ENCODE measurements at regions not wholly inside any gene's neighbourhood (a gene's known extent, or its start where the extent isn't known, plus 50 kb on each side); places are given as distances from the start of the nearest gene placed in this dataset.

DNA sequence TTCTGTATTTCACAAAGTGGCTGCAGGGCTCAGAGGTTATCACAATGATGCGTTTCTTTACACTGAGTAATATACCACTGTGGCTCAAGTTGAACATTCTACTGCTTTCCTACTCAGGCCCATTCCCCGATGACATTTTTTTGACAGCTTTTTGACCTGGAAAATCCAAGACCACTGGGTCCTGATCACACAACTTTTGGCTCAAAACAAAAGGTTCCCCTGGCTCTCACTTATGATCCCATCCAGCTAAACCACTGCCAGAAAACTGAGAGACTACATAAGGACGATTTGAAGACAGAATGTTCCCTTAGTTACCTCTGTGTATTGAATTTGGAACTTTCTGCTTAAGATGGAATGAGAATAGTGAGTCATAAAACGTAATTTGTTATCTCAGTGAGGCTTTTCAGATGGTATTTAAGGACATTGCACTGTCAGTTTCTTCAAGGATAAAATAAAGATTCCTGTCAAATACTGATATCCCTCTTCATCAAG is 78.0 kb upstream of the FBXL7 start:
- Histone ChIP-seq H3K9ac (no peak overlapping the region), H4K20me1 (ENCODE audit: insufficient read depth) (no peaks in the 10 kb centered on the region), H3K9me2 (no peaks in the 10 kb centered on the region), H3K4me1 (ENCODE audit: control insufficient read depth in 1 of 2, insufficient read depth in 2 of 2, low read depth in 1 of 2, low read length in 1 of 2) (no peaks in the 10 kb centered on the region), H2AFZ (ENCODE audit: low read depth) (no peak overlapping the region), H3K4me2 (no peak overlapping the region), H3K27me3 (ENCODE audit: insufficient read depth) (no peaks in the 10 kb centered on the region), H3K36me3 (replicated peaks in 1 of 2; ENCODE audit: control insufficient read depth in 1 of 2, insufficient read depth in 2 of 2, low read length in 1 of 2) (no peaks in the 10 kb centered on the region), H3K27ac (ENCODE audit: low read depth in 2 of 2, low read length in 1 of 2) (no peak overlapping the region), H3K79me2 (ENCODE audit: insufficient read depth) (no peaks in the 10 kb centered on the region), H3F3A (replicated peaks; ENCODE audit: insufficient read depth) (no peaks in the 10 kb centered on the region), H3K4me3 (ENCODE audit: low read depth in 2 of 2, low read length in 1 of 2) (no peak overlapping the region), H3K9me3 (no peaks in the 10 kb centered on the region)
- WGBS (ENCODE audit: low lambda C conversion rate): 31% methylated on average over 4 of the region's 4 CpGs
- POLR2A ChIA-PET: no interaction called here
- CTCF ChIA-PET: no interaction called here
- TF ChIP-seq GATA2 (CRISPR knock-in tag; IDR thresholded peaks at IDR 0.05) (no peak), FOXM1 (IDR thresholded peaks at IDR 0.05; ENCODE audit: low read depth) (no peak)
- DNase-seq: no peak

DNA sequence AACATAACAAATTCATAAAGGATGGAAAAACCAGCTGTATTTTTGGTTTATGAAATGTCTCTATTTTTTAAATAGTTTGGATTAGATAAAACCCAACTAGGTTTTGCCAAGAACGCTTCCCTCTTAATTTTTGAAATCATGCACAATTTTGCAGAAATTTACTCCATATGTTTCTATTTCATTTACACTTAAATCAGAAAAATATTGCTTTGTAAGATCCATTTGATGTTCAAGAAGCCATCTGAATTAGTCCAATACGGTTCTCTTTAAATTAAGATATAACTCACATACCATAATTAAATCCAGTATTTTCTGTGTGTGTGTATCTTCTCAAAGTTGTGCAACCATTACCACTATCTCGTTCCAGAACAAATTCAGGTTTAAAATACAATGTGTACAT is 78.6 kb upstream of the FBXL7 start:
- Histone ChIP-seq H3K9me3 (no peaks in the 10 kb centered on the region), H3K4me2 (no peak overlapping the region), H4K20me1 (ENCODE audit: insufficient read depth) (no peaks in the 10 kb centered on the region), H3K36me3 (replicated peaks in 1 of 2; ENCODE audit: control insufficient read depth in 1 of 2, insufficient read depth in 2 of 2, low read length in 1 of 2) (no peaks in the 10 kb centered on the region), H3K27ac (ENCODE audit: low read depth in 2 of 2, low read length in 1 of 2) (no peak overlapping the region), H3K9me2 (no peaks in the 10 kb centered on the region), H3K9ac (no peak overlapping the region), H3K79me2 (ENCODE audit: insufficient read depth) (no peaks in the 10 kb centered on the region), H2AFZ (ENCODE audit: low read depth) (no peak overlapping the region), H3K4me3 (ENCODE audit: low read depth in 2 of 2, low read length in 1 of 2) (no peak overlapping the region), H3K4me1 (ENCODE audit: control insufficient read depth in 1 of 2, insufficient read depth in 2 of 2, low read depth in 1 of 2, low read length in 1 of 2) (no peaks in the 10 kb centered on the region), H3K27me3 (ENCODE audit: insufficient read depth) (no peaks in the 10 kb centered on the region), H3F3A (replicated peaks; ENCODE audit: insufficient read depth) (no peaks in the 10 kb centered on the region)
- ChIA-PET CTCF (no interaction called here), POLR2A (no interaction called here)
- DNase-seq: no peak
- 30% methylated on average over 3 of the region's 3 CpGs for WGBS (ENCODE audit: low lambda C conversion rate)
- TF ChIP-seq, protein P1, sequence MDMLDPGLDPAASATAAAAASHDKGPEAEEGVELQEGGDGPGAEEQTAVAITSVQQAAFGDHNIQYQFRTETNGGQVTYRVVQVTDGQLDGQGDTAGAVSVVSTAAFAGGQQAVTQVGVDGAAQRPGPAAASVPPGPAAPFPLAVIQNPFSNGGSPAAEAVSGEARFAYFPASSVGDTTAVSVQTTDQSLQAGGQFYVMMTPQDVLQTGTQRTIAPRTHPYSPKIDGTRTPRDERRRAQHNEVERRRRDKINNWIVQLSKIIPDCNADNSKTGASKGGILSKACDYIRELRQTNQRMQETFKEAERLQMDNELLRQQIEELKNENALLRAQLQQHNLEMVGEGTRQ (IDR thresholded peaks at IDR 0.05; ENCODE audit: borderline replicate concordance, low read depth, low read length): no peak
- TF ChIP-seq RXRA (IDR thresholded peaks at IDR 0.05; ENCODE audit: borderline replicate concordance, low read depth) (no peak), NRF1 (IDR thresholded peaks at IDR 0.05; ENCODE audit: low read depth, low read length) (no peak), CHD2 (IDR thresholded peaks at IDR 0.05; ENCODE audit: low read length, partially characterized antibody) (no peak), TAF1 (IDR thresholded peaks at IDR 0.05; ENCODE audit: borderline replicate concordance, low read depth, low read length) (no peak), RFX5 (IDR thresholded peaks at IDR 0.05; ENCODE audit: low read length) (no peak), POLR2AphosphoS5 (IDR thresholded peaks at IDR 0.05; ENCODE audit: low read depth, low read length) (no peak), ELF1 (IDR thresholded peaks at IDR 0.05) (no peak), GABPA (IDR thresholded peaks at IDR 0.05; ENCODE audit: low read depth) (no peak), NFIC (IDR thresholded peaks at IDR 0.05; ENCODE audit: borderline replicate concordance) (no peak), FOXJ3 (CRISPR knock-in tag; IDR thresholded peaks at IDR 0.05) (no peak), SIN3A (IDR thresholded peaks at IDR 0.05; ENCODE audit: borderline replicate concordance, low read depth, low read length) (no peak), RCOR1 (IDR thresholded peaks at IDR 0.05; ENCODE audit: low read length) (no peak), EZH2phosphoT487 (IDR thresholded peaks at IDR 0.05; ENCODE audit: borderline replicate concordance, low read depth) (no peak), TCF12 (IDR thresholded peaks at IDR 0.05) (no peak)
- TF ChIP-seq, protein P2, sequence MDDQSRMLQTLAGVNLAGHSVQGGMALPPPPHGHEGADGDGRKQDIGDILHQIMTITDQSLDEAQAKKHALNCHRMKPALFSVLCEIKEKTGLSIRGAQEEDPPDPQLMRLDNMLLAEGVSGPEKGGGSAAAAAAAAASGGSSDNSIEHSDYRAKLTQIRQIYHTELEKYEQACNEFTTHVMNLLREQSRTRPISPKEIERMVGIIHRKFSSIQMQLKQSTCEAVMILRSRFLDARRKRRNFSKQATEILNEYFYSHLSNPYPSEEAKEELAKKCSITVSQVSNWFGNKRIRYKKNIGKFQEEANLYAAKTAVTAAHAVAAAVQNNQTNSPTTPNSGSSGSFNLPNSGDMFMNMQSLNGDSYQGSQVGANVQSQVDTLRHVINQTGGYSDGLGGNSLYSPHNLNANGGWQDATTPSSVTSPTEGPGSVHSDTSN (IDR thresholded peaks at IDR 0.05): no peak
- TF ChIP-seq, protein P3, sequence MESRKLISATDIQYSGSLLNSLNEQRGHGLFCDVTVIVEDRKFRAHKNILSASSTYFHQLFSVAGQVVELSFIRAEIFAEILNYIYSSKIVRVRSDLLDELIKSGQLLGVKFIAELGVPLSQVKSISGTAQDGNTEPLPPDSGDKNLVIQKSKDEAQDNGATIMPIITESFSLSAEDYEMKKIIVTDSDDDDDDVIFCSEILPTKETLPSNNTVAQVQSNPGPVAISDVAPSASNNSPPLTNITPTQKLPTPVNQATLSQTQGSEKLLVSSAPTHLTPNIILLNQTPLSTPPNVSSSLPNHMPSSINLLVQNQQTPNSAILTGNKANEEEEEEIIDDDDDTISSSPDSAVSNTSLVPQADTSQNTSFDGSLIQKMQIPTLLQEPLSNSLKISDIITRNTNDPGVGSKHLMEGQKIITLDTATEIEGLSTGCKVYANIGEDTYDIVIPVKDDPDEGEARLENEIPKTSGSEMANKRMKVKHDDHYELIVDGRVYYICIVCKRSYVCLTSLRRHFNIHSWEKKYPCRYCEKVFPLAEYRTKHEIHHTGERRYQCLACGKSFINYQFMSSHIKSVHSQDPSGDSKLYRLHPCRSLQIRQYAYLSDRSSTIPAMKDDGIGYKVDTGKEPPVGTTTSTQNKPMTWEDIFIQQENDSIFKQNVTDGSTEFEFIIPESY (IDR thresholded peaks at IDR 0.05; ENCODE audit: borderline replicate concordance, low read depth): no peak
- TF ChIP-seq, protein P4, sequence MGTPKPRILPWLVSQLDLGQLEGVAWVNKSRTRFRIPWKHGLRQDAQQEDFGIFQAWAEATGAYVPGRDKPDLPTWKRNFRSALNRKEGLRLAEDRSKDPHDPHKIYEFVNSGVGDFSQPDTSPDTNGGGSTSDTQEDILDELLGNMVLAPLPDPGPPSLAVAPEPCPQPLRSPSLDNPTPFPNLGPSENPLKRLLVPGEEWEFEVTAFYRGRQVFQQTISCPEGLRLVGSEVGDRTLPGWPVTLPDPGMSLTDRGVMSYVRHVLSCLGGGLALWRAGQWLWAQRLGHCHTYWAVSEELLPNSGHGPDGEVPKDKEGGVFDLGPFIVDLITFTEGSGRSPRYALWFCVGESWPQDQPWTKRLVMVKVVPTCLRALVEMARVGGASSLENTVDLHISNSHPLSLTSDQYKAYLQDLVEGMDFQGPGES (IDR thresholded peaks at IDR 0.05; ENCODE audit: low read depth, low read length): no peak

All from SK-N-SH (cell line).